Lower lobe of right lung (tissue), 2 donors: ENCODE measurements at regions not wholly inside any gene's neighbourhood (a gene's known extent, or its start where the extent isn't known, plus 50 kb on each side); places are given as distances from the start of the nearest gene placed in this dataset.

Experiments used
- ATAC-seq, 2 donors: fragments of 200-7000 bp; cut with Tn5 transposase; one replicate each; pipeline ENCODE4 v1.9.1; 2020 to 2022; ENCODE audit warnings: mild to moderate bottlenecking in 2 of 2, moderate library complexity in 2 of 2
- DNase-seq: peaks from one replicate; pipeline ENCODE4 v3.0.0-alpha.2; 2020
- H3K27ac ChIP-seq: fragments of 200-600 bp; one replicate; pipeline ENCODE4 v1.8.0; 2022
- H3K27me3 ChIP-seq: fragments of 200-600 bp; one replicate; pipeline ENCODE4 v1.8.0; 2022; ENCODE audit warnings: low read depth
- H3K36me3 ChIP-seq: fragments of 200-600 bp; one replicate; pipeline ENCODE4 v1.8.0; 2022; ENCODE audit warnings: mild to moderate bottlenecking
- H3K4me1 ChIP-seq: fragments of 200-600 bp; one replicate; pipeline ENCODE4 v1.8.0; 2022
- H3K4me3 ChIP-seq: fragments of 200-600 bp; one replicate; pipeline ENCODE4 v1.8.0; 2022; ENCODE audit warnings: mild to moderate bottlenecking
- H3K9me3 ChIP-seq: fragments of 200-600 bp; one replicate; pipeline ENCODE4 v1.8.0; 2022
- intact Hi-C: fragments of 100-400 bp; cut with DNase I; formaldehyde crosslinking; loops from one replicate; pipeline ENCODE4 v1.11.0; 2022
- TF ChIP-seq, protein P1 (sequence below): fragments of 200-600 bp; IDR thresholded peaks from one replicate; pipeline ENCODE4 v1.8.0; 2022; ENCODE audit warnings: antibody characterized with exemption, mild to moderate bottlenecking
- donor health status: DM: no; HTN: yes; CAD: no; lungs with severe emphysema.

DNA sequence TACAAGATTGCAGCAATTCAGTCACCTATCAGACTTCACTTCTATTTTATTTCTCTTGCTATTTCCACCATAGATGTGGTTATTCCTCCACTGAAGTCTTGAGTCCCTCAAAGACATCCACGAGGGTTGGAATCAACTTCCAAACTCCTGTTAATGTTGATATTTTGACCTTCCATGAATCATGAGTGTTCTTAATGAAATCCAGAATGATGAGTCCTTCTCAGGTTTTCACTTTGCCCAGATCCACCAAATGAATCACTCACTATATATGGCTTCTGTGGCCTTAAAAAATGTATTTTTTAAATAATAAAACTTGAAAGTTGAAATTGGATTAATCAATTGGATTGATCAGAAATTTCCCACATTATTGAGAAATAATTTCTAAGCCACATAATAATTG lies 1821.0 kb downstream of the EFNA5 start:
- H3K27me3 ChIP-seq, result no peaks in the 10 kb centered on the region
- TF ChIP-seq, protein P1, sequence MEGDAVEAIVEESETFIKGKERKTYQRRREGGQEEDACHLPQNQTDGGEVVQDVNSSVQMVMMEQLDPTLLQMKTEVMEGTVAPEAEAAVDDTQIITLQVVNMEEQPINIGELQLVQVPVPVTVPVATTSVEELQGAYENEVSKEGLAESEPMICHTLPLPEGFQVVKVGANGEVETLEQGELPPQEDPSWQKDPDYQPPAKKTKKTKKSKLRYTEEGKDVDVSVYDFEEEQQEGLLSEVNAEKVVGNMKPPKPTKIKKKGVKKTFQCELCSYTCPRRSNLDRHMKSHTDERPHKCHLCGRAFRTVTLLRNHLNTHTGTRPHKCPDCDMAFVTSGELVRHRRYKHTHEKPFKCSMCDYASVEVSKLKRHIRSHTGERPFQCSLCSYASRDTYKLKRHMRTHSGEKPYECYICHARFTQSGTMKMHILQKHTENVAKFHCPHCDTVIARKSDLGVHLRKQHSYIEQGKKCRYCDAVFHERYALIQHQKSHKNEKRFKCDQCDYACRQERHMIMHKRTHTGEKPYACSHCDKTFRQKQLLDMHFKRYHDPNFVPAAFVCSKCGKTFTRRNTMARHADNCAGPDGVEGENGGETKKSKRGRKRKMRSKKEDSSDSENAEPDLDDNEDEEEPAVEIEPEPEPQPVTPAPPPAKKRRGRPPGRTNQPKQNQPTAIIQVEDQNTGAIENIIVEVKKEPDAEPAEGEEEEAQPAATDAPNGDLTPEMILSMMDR, result no peak
- H3K4me3 ChIP-seq, result no peak overlapping the region
- no peaks in the 10 kb centered on the region for H3K36me3 ChIP-seq
- H3K9me3 ChIP-seq, result no peaks in the 10 kb centered on the region
- no peaks in the 10 kb centered on the region for H3K4me1 ChIP-seq
- no peak overlapping the region for H3K27ac ChIP-seq
- no peak for ATAC-seq
- no peak for DNase-seq
- intact Hi-C loops, result no loop called here

DNA sequence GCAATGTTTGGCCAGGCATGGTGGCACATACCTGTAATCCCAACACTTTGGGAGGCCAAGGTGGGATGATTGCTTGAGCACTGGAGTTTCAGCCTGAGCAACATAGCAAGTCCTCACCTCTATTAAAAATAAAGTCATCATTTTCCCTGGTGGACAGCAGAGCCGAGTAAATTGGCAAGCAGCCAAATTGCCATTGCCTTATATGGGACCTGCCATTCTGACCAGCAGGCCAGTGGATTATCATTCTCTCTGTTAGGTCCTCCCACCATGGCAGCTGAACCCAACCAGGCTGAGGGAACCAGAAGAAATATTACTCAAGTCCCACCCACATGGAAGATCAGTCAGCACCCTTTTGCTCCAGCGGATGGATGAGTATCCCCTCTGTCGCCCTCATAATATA lies 1829.9 kb downstream of the EFNA5 start:
- intact Hi-C loops, result no loop called here
- TF ChIP-seq, protein P1, result no peak
- no peak overlapping the region for H3K4me3 ChIP-seq

DNA sequence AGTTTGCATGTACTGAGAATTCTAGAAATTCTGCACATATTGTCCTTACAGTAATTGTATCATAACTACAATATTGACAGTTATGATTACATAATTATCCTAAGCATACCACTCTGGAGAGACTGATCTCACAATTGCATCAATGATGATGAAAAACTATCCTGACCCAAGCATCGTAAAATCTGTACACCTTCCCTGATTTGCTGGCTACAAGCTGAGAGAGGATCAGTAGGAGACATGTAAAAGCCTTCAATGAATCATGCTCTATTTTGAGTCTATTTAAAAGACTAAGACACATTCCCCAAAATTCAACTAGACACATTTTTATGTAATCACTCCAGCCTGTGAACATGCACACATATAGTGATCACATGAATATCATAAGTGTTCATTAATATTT lies 1833.8 kb downstream of the EFNA5 start:
- H3K27me3 ChIP-seq, result no peaks in the 10 kb centered on the region
- no peak for ATAC-seq
- no peak for DNase-seq
- no peak overlapping the region for H3K4me3 ChIP-seq
- TF ChIP-seq, protein P1, result no peak
- no peaks in the 10 kb centered on the region for H3K9me3 ChIP-seq
- no peaks in the 10 kb centered on the region for H3K36me3 ChIP-seq
- intact Hi-C loops, result no loop called here
- no peak overlapping the region for H3K27ac ChIP-seq
- no peaks in the 10 kb centered on the region for H3K4me1 ChIP-seq

More for the DNA sequence above, 1829.9 kb downstream of the EFNA5 start:
- no peaks in the 10 kb centered on the region for H3K9me3 ChIP-seq
- no peak overlapping the region for H3K27ac ChIP-seq
- H3K4me1 ChIP-seq, result no peaks in the 10 kb centered on the region
- no peaks in the 10 kb centered on the region for H3K27me3 ChIP-seq
- H3K36me3 ChIP-seq, result no peaks in the 10 kb centered on the region
- ATAC-seq (no peak), DNase-seq (no peak)

DNA sequence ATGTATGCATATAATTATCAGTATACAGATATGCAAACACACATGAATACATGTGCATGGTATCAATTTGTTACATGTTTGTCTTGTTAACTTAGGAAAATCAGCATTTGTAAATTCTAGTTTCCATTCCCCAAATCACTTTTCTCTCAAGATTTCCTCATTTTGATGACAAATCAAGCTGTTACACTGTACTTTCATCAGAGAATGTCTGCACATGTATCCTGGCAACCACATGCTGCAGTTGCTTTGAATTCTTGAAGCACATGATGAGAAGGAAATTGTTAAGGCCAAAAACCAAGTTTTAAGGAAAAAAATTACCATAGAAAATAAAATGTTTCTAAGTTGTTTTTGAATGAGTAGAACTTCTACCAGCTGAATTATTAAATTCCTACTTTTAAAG lies 1834.5 kb downstream of the EFNA5 start:
- Histone ChIP-seq H3K4me1 (no peaks in the 10 kb centered on the region), H3K27me3 (no peaks in the 10 kb centered on the region), H3K36me3 (no peaks in the 10 kb centered on the region), H3K27ac (no peak overlapping the region), H3K9me3 (no peaks in the 10 kb centered on the region), H3K4me3 (no peak overlapping the region)
- DNase-seq (no peak), ATAC-seq (no peak)
- TF ChIP-seq, protein P1, result no peak
- intact Hi-C loops, result no loop called here

DNA sequence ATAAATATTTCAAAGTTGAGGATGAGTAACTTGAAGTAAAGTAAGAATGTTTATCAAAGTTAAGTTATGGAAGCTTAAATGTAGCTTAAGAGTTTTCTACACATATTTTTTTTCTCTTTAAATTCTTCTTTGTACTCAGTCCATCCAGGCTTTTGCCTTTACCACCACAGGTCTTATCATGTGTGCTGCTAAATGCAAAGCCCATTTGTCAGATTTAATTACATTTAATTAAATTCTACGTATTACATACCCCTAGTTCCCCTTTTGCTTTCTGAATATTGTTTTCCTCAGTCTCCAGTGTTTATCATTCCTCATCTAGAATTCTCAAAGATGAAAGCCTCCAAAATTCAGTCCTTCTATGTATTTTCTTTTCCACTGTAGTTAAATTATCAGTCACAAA lies 1841.9 kb downstream of the EFNA5 start:
- no peaks in the 10 kb centered on the region for H3K9me3 ChIP-seq
- no peaks in the 10 kb centered on the region for H3K36me3 ChIP-seq
- no peak overlapping the region for H3K4me3 ChIP-seq
- no peak for ATAC-seq
- H3K27me3 ChIP-seq, result no peaks in the 10 kb centered on the region
- H3K4me1 ChIP-seq, result no peaks in the 10 kb centered on the region
- TF ChIP-seq, protein P1, result no peak
- no peak overlapping the region for H3K27ac ChIP-seq
- DNase-seq, result no peak
- intact Hi-C loops, result no loop called here

DNA sequence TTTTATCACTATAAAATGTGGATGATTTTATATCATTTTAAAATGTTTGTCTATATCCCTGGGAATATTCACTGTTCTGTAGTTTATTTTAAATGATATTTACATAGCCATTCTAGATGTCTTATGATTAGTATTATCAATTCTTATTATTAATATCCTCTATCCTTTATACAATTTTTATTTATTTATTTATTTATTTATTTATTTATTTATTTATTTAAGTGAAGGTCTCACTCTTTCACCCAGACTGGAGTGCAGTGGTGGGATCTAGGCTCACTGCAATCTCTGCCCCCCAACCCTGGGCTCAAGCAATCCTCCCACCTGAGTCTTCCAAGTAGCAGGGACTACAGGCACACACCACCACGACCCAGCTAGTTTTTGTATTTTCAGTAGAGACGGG lies 1848.9 kb downstream of the EFNA5 start:
- intact Hi-C loops, result no loop called here
- Histone ChIP-seq H3K27ac (no peak overlapping the region), H3K36me3 (no peaks in the 10 kb centered on the region), H3K4me1 (no peaks in the 10 kb centered on the region), H3K4me3 (no peak overlapping the region), H3K9me3 (no peaks in the 10 kb centered on the region), H3K27me3 (no peaks in the 10 kb centered on the region)
- ATAC-seq (no peak), DNase-seq (no peak)
- TF ChIP-seq, protein P1, result no peak
